CD4-positive, CD25-positive, alpha-beta regulatory T cell (primary cell): ENCODE measurements at regions not wholly inside any gene's neighbourhood (a gene's known extent, or its start where the extent isn't known, plus 50 kb on each side); places are given as distances from the start of the nearest gene placed in this dataset.
A peak's percentile ranks its signal among the peaks of the same experiment; 100 is the strongest.

Experiments used
- ATAC-seq, 2 donors: fragments of 150-1000 bp; cut with Tn5 transposase; one replicate each; pipeline ENCODE4 v1.10.0; 2021; ENCODE audit warnings: low read depth in 2 of 2, moderate number of reproducible peaks in 2 of 2, moderate library complexity in 1 of 2
- DNase-seq, 3 donors: peaks; one replicate each; pipeline versions ENCODE4 v3.0.0 to v3.0.0-alpha.2; 2012 to 2022; ENCODE audit warnings: mixed read lengths in 1 of 3
- H3K27ac ChIP-seq: one replicate; pipeline ENCODE4 v1.7.0; 2013; ENCODE audit warnings: mild to moderate bottlenecking, low read length; ENCODE audit not compliant: insufficient read depth, poor library complexity, severe bottlenecking
- H3K27me3 ChIP-seq: one replicate; pipeline ENCODE4 v1.7.0; 2013; ENCODE audit warnings: low read length; ENCODE audit not compliant: control insufficient read depth, insufficient read depth
- H3K36me3 ChIP-seq: one replicate; pipeline ENCODE4 v1.7.0; 2013; ENCODE audit warnings: mild to moderate bottlenecking, low read length, moderate library complexity; ENCODE audit not compliant: control insufficient read depth, insufficient read depth
- H3K4me1 ChIP-seq: 2 replicates; pipeline ENCODE4 v1.7.0; 2013; ENCODE audit warnings: mild to moderate bottlenecking, low read length; ENCODE audit not compliant: insufficient read depth, control insufficient read depth, poor library complexity, severe bottlenecking
- H3K4me3 ChIP-seq: one replicate; pipeline ENCODE4 v1.7.0; 2013; ENCODE audit warnings: low read depth, mild to moderate bottlenecking, low read length, moderate library complexity
- H3K9me3 ChIP-seq, 2 experiments: 1 replicate in 1 of 2; 2 replicates in 1 of 2; pipeline ENCODE4 v1.7.0; 2013; ENCODE audit warnings: low read length in 2 of 2, mild to moderate bottlenecking in 1 of 2, moderate library complexity in 1 of 2; ENCODE audit not compliant: control insufficient read depth in 2 of 2
- H3K27ac Mint-ChIP-seq, 3 donors: one replicate each; pipeline ENCODE4 v1.8.0; 2020 to 2022; ENCODE audit warnings: mild to moderate bottlenecking in 3 of 3, mixed read lengths in 3 of 3, moderate library complexity in 2 of 3
- H3K27me3 Mint-ChIP-seq: one replicate; pipeline ENCODE4 v1.8.0; 2022; ENCODE audit warnings: mild to moderate bottlenecking, mixed read lengths
- H3K36me3 Mint-ChIP-seq: one replicate; pipeline ENCODE4 v1.8.0; 2020; ENCODE audit warnings: mixed read lengths
- H3K4me1 Mint-ChIP-seq, 4 donors: one replicate each; pipeline ENCODE4 v1.8.0; 2020 to 2022; ENCODE audit warnings: mixed read lengths in 4 of 4, mild to moderate bottlenecking in 1 of 4
- H3K4me3 Mint-ChIP-seq, 4 donors: one replicate each; pipeline ENCODE4 v1.8.0; 2020 to 2022; ENCODE audit warnings: mild to moderate bottlenecking in 4 of 4, mixed read lengths in 4 of 4, moderate library complexity in 3 of 4
- H3K9me3 Mint-ChIP-seq, 7 donors: one replicate each; pipeline ENCODE4 v1.8.0; 2020 to 2022; ENCODE audit warnings: mixed read lengths in 7 of 7, mild to moderate bottlenecking in 3 of 7, moderate library complexity in 2 of 7

DNA sequence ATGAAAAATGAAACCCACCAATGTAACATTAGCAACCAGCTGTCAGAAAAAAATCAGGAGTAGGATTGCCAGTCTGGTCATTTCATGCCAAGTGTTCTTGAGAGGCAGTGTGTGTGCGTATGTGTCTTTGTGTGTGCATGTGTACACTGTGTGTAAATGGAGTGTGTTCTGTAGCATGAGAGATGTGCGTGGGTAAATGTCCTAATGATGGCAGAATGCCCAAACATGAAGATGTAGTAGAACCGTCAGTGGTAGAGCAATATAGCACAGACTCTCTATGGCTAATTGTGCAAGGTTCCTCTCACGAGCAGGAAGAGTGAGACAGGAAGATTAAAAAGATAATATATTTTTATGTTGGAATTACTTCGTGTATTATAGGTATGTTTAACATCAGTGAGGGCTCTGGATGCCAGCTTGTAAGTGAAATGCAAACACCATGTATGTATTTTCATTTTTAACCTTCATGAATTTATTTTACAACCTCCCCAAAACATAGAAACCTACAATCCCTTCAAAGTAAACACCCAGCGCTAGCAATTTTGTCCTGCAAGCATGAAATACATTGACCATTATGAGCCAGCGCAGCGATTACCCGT is 1038.7 kb downstream of the IGSF11 start:
- Histone ChIP-seq H3K9me3 (no peaks in the 10 kb centered on the region), H3K27ac (no peak overlapping the region), H3K36me3 (no peaks in the 10 kb centered on the region), H3K4me1 (no peaks in the 10 kb centered on the region), H3K4me3 (no peak overlapping the region), H3K27me3 (no peaks in the 10 kb centered on the region)
- DNase-seq (no peak), ATAC-seq (no peak)
- Mint-ChIP-seq H3K27ac (no peak overlapping the region), H3K4me3 (no peak overlapping the region), H3K9me3 (no peaks in the 10 kb centered on the region), H3K36me3 (no peaks in the 10 kb centered on the region), H3K27me3 (peaks cover 9% of the 10 kb centered on the region), H3K4me1 (no peaks in the 10 kb centered on the region)

DNA sequence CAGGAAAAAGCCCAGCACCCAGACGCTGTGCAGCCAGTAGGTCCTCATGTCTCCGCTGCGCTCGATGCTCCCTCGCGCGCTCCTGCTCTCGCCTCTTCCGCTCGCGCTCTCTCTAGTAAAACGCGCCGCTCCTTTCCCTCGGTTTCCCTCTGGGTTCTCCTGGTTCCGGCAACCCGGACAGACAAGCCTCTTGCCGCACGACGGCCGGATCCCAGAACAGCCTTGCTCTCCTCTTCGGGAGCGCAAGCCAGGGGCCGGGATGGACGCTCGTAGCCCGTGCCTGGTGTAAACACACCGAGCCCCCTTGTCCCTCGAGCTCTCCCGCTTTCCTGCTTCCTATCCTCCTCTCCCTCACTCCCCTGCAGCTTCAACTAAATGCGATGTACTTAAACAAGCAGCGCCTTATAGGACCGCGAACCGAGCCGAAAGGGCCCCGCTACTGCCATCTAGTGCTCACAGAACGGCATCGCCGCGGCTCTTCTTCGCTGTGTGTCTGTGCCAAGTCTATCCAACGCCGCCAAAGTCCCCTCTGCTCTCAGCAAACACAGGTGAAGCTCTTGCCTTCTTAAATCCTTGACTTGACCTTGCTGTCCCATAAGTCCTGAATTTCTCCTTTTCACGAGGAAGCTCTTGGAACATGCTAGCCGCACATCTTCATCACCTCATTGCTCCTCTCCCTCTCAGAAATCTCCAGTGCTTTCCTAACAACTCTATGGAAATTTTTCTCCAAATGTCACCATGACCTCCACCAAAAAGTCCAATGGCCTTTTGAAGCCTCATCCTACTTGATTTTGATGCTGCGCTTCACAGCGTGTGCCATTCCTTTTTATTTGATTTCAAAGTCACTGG is 1037.2 kb downstream of the IGSF11 start:
- Histone ChIP-seq H3K36me3 (no peaks in the 10 kb centered on the region), H3K27ac (no peak overlapping the region), H3K9me3 (no peaks in the 10 kb centered on the region), H3K27me3 (no peaks in the 10 kb centered on the region), H3K4me1 (no peaks in the 10 kb centered on the region), H3K4me3 (no peak overlapping the region)
- Mint-ChIP-seq H3K36me3 (no peaks in the 10 kb centered on the region), H3K27me3 (peaks cover 9% of the 10 kb centered on the region), H3K9me3 (no peaks in the 10 kb centered on the region), H3K4me3 (no peak overlapping the region), H3K4me1 (no peaks in the 10 kb centered on the region), H3K27ac (no peak overlapping the region)
- ATAC-seq (peak in 1 of 2 donors; percentile 55), DNase-seq (peak in 1 of 3 donors; percentile 55)

DNA sequence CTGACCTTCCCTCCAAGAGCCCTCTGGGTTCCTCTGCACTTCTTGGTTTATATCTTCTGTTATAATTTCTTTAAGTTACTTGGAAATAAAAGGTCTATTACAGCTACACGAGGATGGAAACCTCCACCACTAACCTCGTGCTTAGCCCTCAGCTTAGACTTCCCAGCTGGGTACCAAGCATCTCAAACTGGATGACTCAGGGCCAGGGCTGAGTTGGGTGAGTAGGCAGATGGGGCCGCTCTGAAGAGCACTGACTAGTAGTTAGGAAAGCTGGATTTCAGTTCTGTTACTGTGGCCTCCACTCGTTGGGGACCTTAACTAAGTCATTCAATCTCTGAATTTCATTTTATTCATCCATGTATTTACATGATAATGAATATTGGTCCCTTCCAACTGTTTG is 1036.6 kb downstream of the IGSF11 start:
- no peak for DNase-seq

DNA sequence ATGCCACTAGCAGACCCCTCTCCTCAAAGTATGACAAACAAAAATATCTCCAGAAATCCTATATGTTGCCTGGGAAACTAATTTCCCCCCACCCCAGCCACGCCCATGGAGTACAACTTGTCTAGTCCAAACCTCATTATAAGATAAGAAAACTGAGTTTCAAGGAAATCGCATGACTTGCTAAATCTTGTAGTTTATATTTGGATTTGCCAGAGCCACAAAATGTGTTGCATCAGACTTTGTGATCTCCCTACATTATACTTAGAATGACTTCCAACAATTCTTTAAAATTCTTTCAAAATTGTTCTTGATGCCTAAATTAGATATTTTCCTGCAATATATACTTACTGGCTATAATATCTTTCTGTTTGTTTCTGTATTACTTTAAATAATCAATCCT is 1034.4 kb downstream of the IGSF11 start:
- H3K4me3 Mint-ChIP-seq, result no peak overlapping the region
- H3K9me3 ChIP-seq, result no peaks in the 10 kb centered on the region
- DNase-seq (no peak), ATAC-seq (no peak)
- no peaks in the 10 kb centered on the region for H3K36me3 Mint-ChIP-seq
- H3K4me1 ChIP-seq, result no peaks in the 10 kb centered on the region
- H3K4me3 ChIP-seq, result no peak overlapping the region
- no peaks in the 10 kb centered on the region for H3K4me1 Mint-ChIP-seq
- H3K27ac Mint-ChIP-seq, result no peak overlapping the region
- H3K9me3 Mint-ChIP-seq, result peaks cover 0 to 2% (median 0%) of the 10 kb centered on the region in 7 donors
- no peaks in the 10 kb centered on the region for H3K27me3 ChIP-seq
- H3K27ac ChIP-seq, result no peak overlapping the region
- no peaks in the 10 kb centered on the region for H3K36me3 ChIP-seq
- peaks cover 9% of the 10 kb centered on the region for H3K27me3 Mint-ChIP-seq

More for the DNA sequence above, 1036.6 kb downstream of the IGSF11 start:
- Histone ChIP-seq H3K36me3 (no peaks in the 10 kb centered on the region), H3K27me3 (no peaks in the 10 kb centered on the region), H3K4me3 (no peak overlapping the region), H3K4me1 (no peaks in the 10 kb centered on the region), H3K27ac (no peak overlapping the region), H3K9me3 (no peaks in the 10 kb centered on the region)
- no peak overlapping the region for H3K4me3 Mint-ChIP-seq
- H3K36me3 Mint-ChIP-seq, result no peaks in the 10 kb centered on the region
- H3K9me3 Mint-ChIP-seq, result no peaks in the 10 kb centered on the region
- no peak for ATAC-seq
- H3K4me1 Mint-ChIP-seq, result no peaks in the 10 kb centered on the region
- H3K27me3 Mint-ChIP-seq, result peaks cover 9% of the 10 kb centered on the region
- H3K27ac Mint-ChIP-seq, result no peak overlapping the region

DNA sequence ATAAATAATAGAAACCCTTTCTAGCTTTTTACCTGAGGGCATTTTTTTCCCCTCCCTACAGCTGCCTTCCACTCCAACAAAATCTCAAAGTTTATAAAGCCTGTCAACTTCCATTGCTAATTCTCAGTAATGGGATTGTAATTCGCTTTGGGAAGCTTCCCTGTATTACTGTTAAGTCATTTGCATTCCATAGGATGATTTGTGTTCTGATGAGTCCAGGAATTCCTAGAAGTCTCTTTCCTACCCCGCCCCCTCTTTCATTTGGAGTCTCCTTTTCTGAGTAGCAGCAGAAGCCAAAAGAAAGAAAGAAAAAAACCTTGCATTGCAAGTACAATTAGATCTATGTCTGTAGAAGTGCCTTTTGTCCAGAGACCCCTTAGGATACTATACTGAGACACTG is 1033.3 kb downstream of the IGSF11 start:
- Mint-ChIP-seq H3K4me3 (no peak overlapping the region), H3K9me3 (peaks cover 0 to 3% (median 2%) of the 10 kb centered on the region in 7 donors), H3K36me3 (no peaks in the 10 kb centered on the region), H3K27me3 (peaks cover 9% of the 10 kb centered on the region), H3K4me1 (no peaks in the 10 kb centered on the region), H3K27ac (no peak overlapping the region)
- Histone ChIP-seq H3K9me3 (no peaks in the 10 kb centered on the region), H3K4me3 (no peak overlapping the region), H3K4me1 (no peaks in the 10 kb centered on the region), H3K27me3 (no peaks in the 10 kb centered on the region), H3K36me3 (no peaks in the 10 kb centered on the region), H3K27ac (no peak overlapping the region)
- DNase-seq, result no peak
- no peak for ATAC-seq

DNA sequence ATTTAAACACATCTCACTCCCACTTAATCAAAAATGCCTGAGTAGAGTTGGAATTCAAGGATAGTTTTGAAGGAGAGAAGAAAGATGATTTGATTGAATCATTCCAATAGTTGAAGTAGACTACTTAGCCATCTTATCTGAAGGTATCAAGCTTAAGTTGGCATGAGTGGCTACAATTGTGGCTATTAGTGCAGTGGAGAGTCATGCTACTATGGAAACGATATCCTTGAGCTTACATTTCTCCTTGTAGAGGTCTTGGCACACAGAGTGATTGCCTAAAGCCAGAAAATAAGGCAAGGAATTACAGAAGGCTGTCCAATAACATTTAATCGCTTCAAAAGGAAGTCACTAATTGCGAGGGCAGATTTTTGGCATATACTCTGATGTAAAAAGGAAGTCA is 1022.7 kb downstream of the IGSF11 start:
- no peak for DNase-seq
- Mint-ChIP-seq H3K36me3 (no peaks in the 10 kb centered on the region), H3K4me1 (no peaks in the 10 kb centered on the region), H3K9me3 (peaks cover 4 to 43% (median 10%) of the 10 kb centered on the region in 7 donors), H3K27me3 (no peaks in the 10 kb centered on the region), H3K27ac (no peak overlapping the region), H3K4me3 (no peak overlapping the region)
- no peaks in the 10 kb centered on the region for H3K36me3 ChIP-seq
- peaks cover 0 to 2% of the 10 kb centered on the region in 2 experiments for H3K9me3 ChIP-seq
- H3K4me3 ChIP-seq, result no peak overlapping the region
- no peaks in the 10 kb centered on the region for H3K27me3 ChIP-seq
- H3K27ac ChIP-seq, result no peak overlapping the region
- no peak for ATAC-seq
- no peaks in the 10 kb centered on the region for H3K4me1 ChIP-seq

DNA sequence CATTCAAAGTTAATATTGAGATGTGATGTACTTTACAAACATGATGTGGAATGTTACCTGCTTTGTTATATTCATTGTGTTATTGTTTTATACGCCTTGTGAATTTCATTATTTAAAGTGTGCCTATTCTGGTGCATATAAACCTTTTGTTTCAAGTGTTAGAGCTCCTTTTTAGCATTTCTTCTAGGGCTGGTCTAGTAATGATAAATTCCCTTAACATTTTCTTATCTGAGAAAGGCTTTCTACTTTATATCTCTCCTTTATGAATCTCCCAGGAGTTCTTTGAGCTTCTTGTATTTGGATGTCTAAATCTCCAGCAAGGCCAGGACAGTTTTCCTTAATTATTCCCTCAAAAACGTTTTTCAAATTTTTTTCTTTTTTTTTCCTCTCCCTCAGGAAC is 1005.6 kb downstream of the IGSF11 start:
- H3K4me3 Mint-ChIP-seq, result no peak overlapping the region
- Histone ChIP-seq H3K4me3 (no peak overlapping the region), H3K36me3 (no peaks in the 10 kb centered on the region), H3K27ac (no peak overlapping the region), H3K27me3 (no peaks in the 10 kb centered on the region), H3K9me3 (peaks cover 0 to 23% of the 10 kb centered on the region in 2 experiments), H3K4me1 (no peaks in the 10 kb centered on the region)
- H3K27me3 Mint-ChIP-seq, result no peaks in the 10 kb centered on the region
- DNase-seq (no peak), ATAC-seq (no peak)
- no peaks in the 10 kb centered on the region for H3K36me3 Mint-ChIP-seq
- peaks cover 3 to 56% (median 13%) of the 10 kb centered on the region in 7 donors for H3K9me3 Mint-ChIP-seq
- H3K27ac Mint-ChIP-seq, result no peak overlapping the region
- H3K4me1 Mint-ChIP-seq, result no peaks in the 10 kb centered on the region

DNA sequence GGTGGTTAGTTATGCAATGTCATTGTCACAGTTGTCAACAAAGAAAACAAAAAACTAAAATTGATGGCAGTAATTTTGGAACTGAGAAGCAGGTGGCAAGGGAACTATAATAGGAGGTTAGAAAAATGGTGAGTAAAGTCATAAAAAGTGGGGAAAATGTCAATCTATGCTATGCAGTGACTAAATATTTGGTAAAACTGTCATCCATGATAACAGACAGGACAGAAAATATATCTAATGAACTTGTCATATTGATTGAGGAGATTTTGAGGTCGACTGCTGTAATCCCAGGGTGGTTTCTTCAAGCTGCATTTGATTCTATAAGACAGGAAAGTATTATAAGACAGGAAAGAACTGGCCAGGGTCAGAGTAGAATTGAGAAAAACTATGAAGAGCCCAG is 998.4 kb downstream of the IGSF11 start:
- peaks cover 6 to 18% of the 10 kb centered on the region in 2 experiments for H3K9me3 ChIP-seq
- no peaks in the 10 kb centered on the region for H3K27me3 ChIP-seq
- H3K27ac ChIP-seq, result no peak overlapping the region
- H3K4me3 ChIP-seq, result no peak overlapping the region
- Mint-ChIP-seq H3K9me3 (peaks cover 3 to 26% (median 8%) of the 10 kb centered on the region in 7 donors), H3K27ac (no peak overlapping the region), H3K4me1 (no peaks in the 10 kb centered on the region), H3K4me3 (no peak overlapping the region), H3K27me3 (no peaks in the 10 kb centered on the region), H3K36me3 (no peaks in the 10 kb centered on the region)
- H3K36me3 ChIP-seq, result no peaks in the 10 kb centered on the region
- ATAC-seq, result no peak
- no peak for DNase-seq
- H3K4me1 ChIP-seq, result no peaks in the 10 kb centered on the region
